Stomach (tissue), 4 donors: ENCODE measurements at regions not wholly inside any gene's neighbourhood (a gene's known extent, or its start where the extent isn't known, plus 50 kb on each side); places are given as distances from the start of the nearest gene placed in this dataset.

Experiments used
- EP300 ChIP-seq: sonication (generic); formaldehyde crosslinking; IDR thresholded peaks from one replicate; pipeline ENCODE4 v1.6.1; 2017; ENCODE audit warnings: antibody characterized with exemption
- POLR2A ChIP-seq, 4 donors: fragments of 450-650 bp; IDR thresholded peaks; one replicate each; pipeline ENCODE4 v1.6.1; 2016; ENCODE audit warnings: antibody characterized with exemption in 4 of 4, control low read depth in 2 of 4, mild to moderate bottlenecking in 1 of 4, moderate library complexity in 1 of 4
- POLR2AphosphoS5 ChIP-seq, 3 donors: sonication (generic); formaldehyde crosslinking; IDR thresholded peaks; one replicate each; pipeline ENCODE4 v1.6.1; 2016; ENCODE audit warnings: antibody characterized with exemption in 3 of 3
- TF ChIP-seq, protein P1 (sequence below), 7 experiments: fragments of 450-650 bp in 4 of 7; fragments of 200-600 bp in 3 of 7; sonication (generic) in 3 of 7; IDR thresholded peaks; one replicate each; pipeline ENCODE4 v1.5.1; 2016 to 2019; ENCODE audit warnings: antibody characterized with exemption in 7 of 7, control low read depth in 2 of 7, mild to moderate bottlenecking in 1 of 7

DNA sequence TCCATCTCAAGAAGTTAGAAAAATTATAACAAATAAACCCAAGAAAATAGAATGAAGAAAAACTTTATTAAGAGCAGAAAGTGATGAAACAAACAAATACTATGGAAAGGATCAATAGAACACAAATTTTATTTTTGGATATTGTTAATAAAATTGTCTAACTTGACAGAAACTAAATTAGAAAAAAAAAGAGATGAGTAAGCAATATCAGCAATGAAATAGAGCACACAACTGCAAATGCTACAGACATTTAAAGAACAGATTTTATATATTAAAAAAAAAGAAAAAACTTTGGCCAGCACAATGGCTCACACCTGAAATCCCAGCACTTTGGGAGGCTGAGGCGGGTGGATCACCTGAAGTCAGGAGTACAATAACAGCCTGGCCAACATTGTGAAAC, 628.0 kb downstream of the EPHA7 start:
- TF ChIP-seq, protein P1, sequence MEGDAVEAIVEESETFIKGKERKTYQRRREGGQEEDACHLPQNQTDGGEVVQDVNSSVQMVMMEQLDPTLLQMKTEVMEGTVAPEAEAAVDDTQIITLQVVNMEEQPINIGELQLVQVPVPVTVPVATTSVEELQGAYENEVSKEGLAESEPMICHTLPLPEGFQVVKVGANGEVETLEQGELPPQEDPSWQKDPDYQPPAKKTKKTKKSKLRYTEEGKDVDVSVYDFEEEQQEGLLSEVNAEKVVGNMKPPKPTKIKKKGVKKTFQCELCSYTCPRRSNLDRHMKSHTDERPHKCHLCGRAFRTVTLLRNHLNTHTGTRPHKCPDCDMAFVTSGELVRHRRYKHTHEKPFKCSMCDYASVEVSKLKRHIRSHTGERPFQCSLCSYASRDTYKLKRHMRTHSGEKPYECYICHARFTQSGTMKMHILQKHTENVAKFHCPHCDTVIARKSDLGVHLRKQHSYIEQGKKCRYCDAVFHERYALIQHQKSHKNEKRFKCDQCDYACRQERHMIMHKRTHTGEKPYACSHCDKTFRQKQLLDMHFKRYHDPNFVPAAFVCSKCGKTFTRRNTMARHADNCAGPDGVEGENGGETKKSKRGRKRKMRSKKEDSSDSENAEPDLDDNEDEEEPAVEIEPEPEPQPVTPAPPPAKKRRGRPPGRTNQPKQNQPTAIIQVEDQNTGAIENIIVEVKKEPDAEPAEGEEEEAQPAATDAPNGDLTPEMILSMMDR (IDR thresholded peaks at IDR 0.05) = no peak
- TF ChIP-seq EP300 = no peak
- TF ChIP-seq POLR2AphosphoS5 (IDR thresholded peaks at IDR 0.05) = no peak
- no peak for TF ChIP-seq POLR2A (IDR thresholded peaks at IDR 0.05)
